CD14-positive monocyte (primary cell): ENCODE measurements at regions not wholly inside any gene's neighbourhood (a gene's known extent, or its start where the extent isn't known, plus 50 kb on each side); places are given as distances from the start of the nearest gene placed in this dataset.

ENCODE experiments used
- DNase-seq, 3 donors: peaks; one replicate each; pipeline ENCODE4 v3.0.0-alpha.2; 2011 to 2022
- H2AFZ ChIP-seq: 2 replicates; pipeline ENCODE4 v1.6.0; 2012; ENCODE audit warnings: mild to moderate bottlenecking, low read depth, low read length, inconsistent platforms; ENCODE audit not compliant: insufficient read depth, poor library complexity, severe bottlenecking
- H3K27ac ChIP-seq, 2 donors: 1 replicate in 1 of 2; 2 replicates in 1 of 2; pipeline ENCODE4 v1.5.1; 2012 to 2013; ENCODE audit warnings: low read length in 2 of 2, control low read depth in 1 of 2, inconsistent platforms in 1 of 2, low read depth in 1 of 2, mild to moderate bottlenecking in 1 of 2
- H3K27me3 ChIP-seq, 2 donors: one replicate each; pipeline versions ENCODE4 v1.6.0 to v1.6.1; 2011 to 2013; ENCODE audit warnings: low read length in 2 of 2; ENCODE audit not compliant: control insufficient read depth in 2 of 2, insufficient read depth in 2 of 2
- H3K36me3 ChIP-seq, 2 donors: replicated peaks in 1 of 2; 1 replicate in 1 of 2; 2 replicates in 1 of 2; pipeline versions ENCODE4 v1.5.1 to v1.6.1; 2012 to 2013; ENCODE audit warnings: low read length in 2 of 2, control low read depth in 1 of 2, inconsistent platforms in 1 of 2, mild to moderate bottlenecking in 1 of 2; ENCODE audit not compliant: insufficient read depth in 2 of 2, control insufficient read depth in 1 of 2
- H3K4me1 ChIP-seq, 2 donors: 1 replicate in 1 of 2; 2 replicates in 1 of 2; pipeline versions ENCODE4 v1.5.1 to v1.6.1; 2012 to 2013; ENCODE audit warnings: low read length in 2 of 2, control low read depth in 1 of 2, inconsistent platforms in 1 of 2, mild to moderate bottlenecking in 1 of 2, moderate library complexity in 1 of 2; ENCODE audit not compliant: insufficient read depth in 2 of 2, control insufficient read depth in 1 of 2
- H3K4me2 ChIP-seq: replicated peaks from 2 replicates; pipeline ENCODE3; 2012; ENCODE audit warnings: low read length, moderate library complexity, mild to moderate bottlenecking; ENCODE audit not compliant: poor library complexity, severe bottlenecking; ENCODE audit errors: extremely low read depth
- H3K4me3 ChIP-seq, 3 experiments: fragments of 200-600 bp in 1 of 3; sonication (generic) in 1 of 3; replicated peaks in 1 of 3; 1 replicate in 2 of 3; 2 replicates in 1 of 3; pipeline ENCODE4 v1.5.1; 2011 to 2013; ENCODE audit warnings: low read length in 3 of 3, mild to moderate bottlenecking in 3 of 3, control low read depth in 2 of 3, low read depth in 2 of 3, inconsistent platforms in 1 of 3, moderate library complexity in 1 of 3
- H3K79me2 ChIP-seq: 2 replicates; pipeline ENCODE4 v1.6.0; 2012; ENCODE audit warnings: mild to moderate bottlenecking, control low read depth, inconsistent platforms, low read length, moderate library complexity; ENCODE audit not compliant: insufficient read depth
- H3K9ac ChIP-seq: 2 replicates; pipeline ENCODE4 v1.6.0; 2017; ENCODE audit warnings: low read length, mild to moderate bottlenecking; ENCODE audit not compliant: insufficient read depth, poor library complexity, severe bottlenecking
- H3K9me3 ChIP-seq, 2 donors: replicated peaks in 1 of 2; 1 replicate in 1 of 2; 2 replicates in 1 of 2; pipeline versions ENCODE4 v1.5.1 to v1.6.1; 2012 to 2013; ENCODE audit warnings: low read length in 2 of 2, control low read depth in 1 of 2; ENCODE audit not compliant: control insufficient read depth in 1 of 2, insufficient read depth in 1 of 2
- H4K20me1 ChIP-seq: 2 replicates; pipeline ENCODE4 v1.6.0; 2012; ENCODE audit warnings: mild to moderate bottlenecking, low read length, control low read depth, moderate library complexity; ENCODE audit not compliant: insufficient read depth
- H3K27ac Mint-ChIP-seq, 7 donors: one replicate each; pipeline ENCODE4 v1.8.0; 2020; ENCODE audit warnings: mild to moderate bottlenecking in 7 of 7, mixed read lengths in 7 of 7, moderate library complexity in 6 of 7, inconsistent platforms in 2 of 7
- H3K27me3 Mint-ChIP-seq, 3 donors: one replicate each; pipeline ENCODE4 v1.8.0; 2021 to 2022; ENCODE audit warnings: low read depth in 3 of 3, mild to moderate bottlenecking in 3 of 3, mixed read lengths in 3 of 3, moderate library complexity in 3 of 3, inconsistent platforms in 1 of 3
- H3K36me3 Mint-ChIP-seq, 2 donors: one replicate each; pipeline ENCODE4 v1.8.0; 2020; ENCODE audit warnings: mixed read lengths in 2 of 2, inconsistent platforms in 1 of 2, mild to moderate bottlenecking in 1 of 2
- H3K4me1 Mint-ChIP-seq: one replicate; pipeline ENCODE4 v1.8.0; 2020; ENCODE audit warnings: mild to moderate bottlenecking, mixed read lengths
- H3K4me3 Mint-ChIP-seq, 2 donors: one replicate each; pipeline ENCODE4 v1.8.0; 2020; ENCODE audit warnings: mild to moderate bottlenecking in 2 of 2, mixed read lengths in 2 of 2, moderate library complexity in 1 of 2
- H3K9me3 Mint-ChIP-seq, 7 donors: one replicate each; pipeline ENCODE4 v1.8.0; 2020 to 2022; ENCODE audit warnings: mixed read lengths in 7 of 7, mild to moderate bottlenecking in 6 of 7, moderate library complexity in 6 of 7, inconsistent platforms in 2 of 7
- WGBS: methylation state at CpG from one replicate; pipeline ENCODE4 v1.1.5; 2013; ENCODE audit warnings: missing lambda C conversion rate; ENCODE audit not compliant: insufficient coverage; 5-methylcytosine and 5-hydroxymethylcytosine counted together
- intact Hi-C, 2 donors: fragments of 100-400 bp; cut with micrococcal nuclease; formaldehyde crosslinking; loops; one replicate each; pipeline versions ENCODE4 v1.15.0 to v1.15.1; 2023
- TF ChIP-seq, protein P1 (sequence below): fragments of 200-600 bp; IDR thresholded peaks from one replicate; pipeline ENCODE4 v1.8.0; 2022; ENCODE audit warnings: antibody characterized with exemption, mild to moderate bottlenecking

DNA sequence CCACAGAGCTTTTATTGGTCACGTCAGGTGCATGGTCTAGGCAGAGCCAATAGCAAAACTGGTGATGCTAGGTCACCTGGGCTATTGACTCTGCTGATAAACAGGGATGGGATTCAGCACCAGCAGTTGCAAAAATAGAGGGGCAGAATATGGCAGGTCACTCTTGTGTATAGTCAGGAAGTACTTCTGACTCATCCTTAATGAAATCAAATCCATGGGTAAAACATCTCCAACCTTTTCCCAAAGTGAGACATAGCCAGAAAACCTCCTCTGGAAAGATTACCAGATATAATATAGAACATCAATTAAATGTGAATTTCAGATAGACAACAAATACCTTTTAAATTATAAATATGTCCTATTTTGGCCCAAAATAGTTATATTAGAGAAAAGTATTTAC, 383.2 kb downstream of the METTL15 start:
- no peaks in the 10 kb centered on the region for H3K4me1 ChIP-seq
- H3K36me3 ChIP-seq: no peaks in the 10 kb centered on the region
- Mint-ChIP-seq H3K4me1 (no peaks in the 10 kb centered on the region), H3K4me3 (no peak overlapping the region), H3K27me3 (peaks cover 0 to 2% (median 0%) of the 10 kb centered on the region in 3 donors), H3K27ac (no peak overlapping the region), H3K9me3 (peaks cover 2 to 9% (median 5%) of the 10 kb centered on the region in 7 donors), H3K36me3 (no peaks in the 10 kb centered on the region)
- intact Hi-C loops: no loop called here
- H3K4me3 ChIP-seq: no peak overlapping the region
- TF ChIP-seq, protein P1, sequence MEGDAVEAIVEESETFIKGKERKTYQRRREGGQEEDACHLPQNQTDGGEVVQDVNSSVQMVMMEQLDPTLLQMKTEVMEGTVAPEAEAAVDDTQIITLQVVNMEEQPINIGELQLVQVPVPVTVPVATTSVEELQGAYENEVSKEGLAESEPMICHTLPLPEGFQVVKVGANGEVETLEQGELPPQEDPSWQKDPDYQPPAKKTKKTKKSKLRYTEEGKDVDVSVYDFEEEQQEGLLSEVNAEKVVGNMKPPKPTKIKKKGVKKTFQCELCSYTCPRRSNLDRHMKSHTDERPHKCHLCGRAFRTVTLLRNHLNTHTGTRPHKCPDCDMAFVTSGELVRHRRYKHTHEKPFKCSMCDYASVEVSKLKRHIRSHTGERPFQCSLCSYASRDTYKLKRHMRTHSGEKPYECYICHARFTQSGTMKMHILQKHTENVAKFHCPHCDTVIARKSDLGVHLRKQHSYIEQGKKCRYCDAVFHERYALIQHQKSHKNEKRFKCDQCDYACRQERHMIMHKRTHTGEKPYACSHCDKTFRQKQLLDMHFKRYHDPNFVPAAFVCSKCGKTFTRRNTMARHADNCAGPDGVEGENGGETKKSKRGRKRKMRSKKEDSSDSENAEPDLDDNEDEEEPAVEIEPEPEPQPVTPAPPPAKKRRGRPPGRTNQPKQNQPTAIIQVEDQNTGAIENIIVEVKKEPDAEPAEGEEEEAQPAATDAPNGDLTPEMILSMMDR: no peak
- no peak for DNase-seq
- no peaks in the 10 kb centered on the region for H4K20me1 ChIP-seq
- H3K4me2 ChIP-seq: no peak overlapping the region
- H3K79me2 ChIP-seq: no peaks in the 10 kb centered on the region
- H3K9ac ChIP-seq: no peak overlapping the region
- H3K9me3 ChIP-seq: no peaks in the 10 kb centered on the region
- H2AFZ ChIP-seq: no peak overlapping the region
- H3K27me3 ChIP-seq: no peaks in the 10 kb centered on the region
- no peak overlapping the region for H3K27ac ChIP-seq
- WGBS: no CpG with 5 or more reads among the region's 1 CpG

DNA sequence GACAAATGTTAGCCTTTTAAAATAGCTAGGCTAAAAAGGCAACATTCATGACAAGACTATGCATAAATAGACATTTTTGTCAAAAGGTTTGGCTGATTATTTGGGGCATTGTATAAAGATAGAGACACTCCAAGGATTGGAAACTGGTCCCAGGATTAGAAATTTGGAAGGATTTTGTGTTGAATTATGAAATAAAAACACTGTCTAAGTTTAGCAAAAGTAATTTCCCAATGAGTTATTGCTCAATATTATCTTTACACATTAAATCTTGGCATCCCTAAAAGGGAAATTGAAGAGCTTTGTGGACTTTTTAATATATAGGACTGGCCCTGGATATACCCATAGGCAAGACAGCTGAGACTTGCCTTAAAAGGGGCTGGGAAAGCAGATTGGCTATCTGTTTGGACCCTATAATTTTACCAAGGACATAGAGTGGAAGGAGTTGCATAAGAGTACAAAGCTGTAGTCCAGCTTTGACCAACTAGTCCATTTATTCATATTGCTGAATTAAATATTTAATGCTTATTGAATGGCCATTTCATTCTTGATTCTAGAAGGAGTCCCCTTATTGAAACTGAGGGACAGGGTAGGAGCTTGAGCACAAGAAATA, 382.7 kb downstream of the METTL15 start:
- H3K27ac Mint-ChIP-seq: no peak overlapping the region
- no peaks in the 10 kb centered on the region for H3K4me1 Mint-ChIP-seq
- Histone ChIP-seq H2AFZ (no peak overlapping the region), H3K9ac (no peak overlapping the region), H3K4me2 (no peak overlapping the region), H3K79me2 (no peaks in the 10 kb centered on the region), H3K36me3 (no peaks in the 10 kb centered on the region), H3K9me3 (no peaks in the 10 kb centered on the region), H3K4me3 (no peak overlapping the region), H4K20me1 (no peaks in the 10 kb centered on the region), H3K27ac (no peak overlapping the region), H3K4me1 (no peaks in the 10 kb centered on the region), H3K27me3 (no peaks in the 10 kb centered on the region)
- no peaks in the 10 kb centered on the region for H3K36me3 Mint-ChIP-seq
- H3K27me3 Mint-ChIP-seq: peaks cover 0 to 2% (median 0%) of the 10 kb centered on the region in 3 donors
- H3K9me3 Mint-ChIP-seq: peaks cover 2 to 8% (median 5%) of the 10 kb centered on the region in 7 donors
- intact Hi-C loops: no loop called here
- no peak for DNase-seq
- TF ChIP-seq, protein P1: no peak
- H3K4me3 Mint-ChIP-seq: no peak overlapping the region
